Ovary (tissue), 3 donors: ENCODE measurements at regions not wholly inside any gene's neighbourhood (a gene's known extent, or its start where the extent isn't known, plus 50 kb on each side); places are given as distances from the start of the nearest gene placed in this dataset.
"Not testable (repeated sequence)": the region's sequence is repeated elsewhere in the genome, so short reads cannot be mapped to it uniquely, and the experiment has no call there.

Experiments used
- EP300 ChIP-seq: sonication (generic); formaldehyde crosslinking; IDR thresholded peaks from one replicate; pipeline ENCODE4 v1.6.1; 2017; ENCODE audit warnings: antibody characterized with exemption
- POLR2A ChIP-seq: fragments of 450-650 bp; IDR thresholded peaks from one replicate; pipeline ENCODE4 v1.6.1; 2017; ENCODE audit warnings: antibody characterized with exemption, mild to moderate bottlenecking, moderate library complexity
- TF ChIP-seq, protein P1 (sequence below), 3 donors: fragments of 450-650 bp in 2 of 3; fragments of 200-600 bp in 1 of 3; IDR thresholded peaks; one replicate each; pipeline versions ENCODE4 v1.5.1 to v1.8.0; 2016 to 2022; ENCODE audit warnings: antibody characterized with exemption in 3 of 3, mild to moderate bottlenecking in 1 of 3
- donor health status: DM: no; HTN: no; CAD: no.

DNA sequence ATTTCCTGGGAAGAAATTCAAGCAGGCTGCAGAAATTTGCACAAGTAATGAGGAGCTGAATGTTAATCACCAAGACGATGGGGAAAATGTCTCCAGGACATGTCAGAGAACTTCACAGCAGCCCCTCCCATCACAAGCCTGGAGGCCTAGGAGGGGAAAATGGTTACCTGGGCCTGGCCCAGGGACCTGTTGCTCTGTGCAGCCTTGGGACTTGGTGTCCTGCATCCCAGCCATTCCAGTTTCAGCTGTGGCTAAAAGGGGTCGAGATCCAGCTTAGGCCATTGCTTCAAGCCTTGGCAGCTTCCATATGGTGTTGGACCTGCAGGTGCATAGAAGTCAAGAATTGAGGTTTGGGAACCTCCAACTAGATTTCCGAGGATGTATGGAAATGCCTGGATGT lies 59.3 kb upstream of the ENPP6 start:
- TF ChIP-seq POLR2A, EP300: not testable (repeated sequence)
- TF ChIP-seq, protein P1, sequence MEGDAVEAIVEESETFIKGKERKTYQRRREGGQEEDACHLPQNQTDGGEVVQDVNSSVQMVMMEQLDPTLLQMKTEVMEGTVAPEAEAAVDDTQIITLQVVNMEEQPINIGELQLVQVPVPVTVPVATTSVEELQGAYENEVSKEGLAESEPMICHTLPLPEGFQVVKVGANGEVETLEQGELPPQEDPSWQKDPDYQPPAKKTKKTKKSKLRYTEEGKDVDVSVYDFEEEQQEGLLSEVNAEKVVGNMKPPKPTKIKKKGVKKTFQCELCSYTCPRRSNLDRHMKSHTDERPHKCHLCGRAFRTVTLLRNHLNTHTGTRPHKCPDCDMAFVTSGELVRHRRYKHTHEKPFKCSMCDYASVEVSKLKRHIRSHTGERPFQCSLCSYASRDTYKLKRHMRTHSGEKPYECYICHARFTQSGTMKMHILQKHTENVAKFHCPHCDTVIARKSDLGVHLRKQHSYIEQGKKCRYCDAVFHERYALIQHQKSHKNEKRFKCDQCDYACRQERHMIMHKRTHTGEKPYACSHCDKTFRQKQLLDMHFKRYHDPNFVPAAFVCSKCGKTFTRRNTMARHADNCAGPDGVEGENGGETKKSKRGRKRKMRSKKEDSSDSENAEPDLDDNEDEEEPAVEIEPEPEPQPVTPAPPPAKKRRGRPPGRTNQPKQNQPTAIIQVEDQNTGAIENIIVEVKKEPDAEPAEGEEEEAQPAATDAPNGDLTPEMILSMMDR (IDR thresholded peaks at IDR 0.05): not testable (repeated sequence)
